NCI-H1436 treated with DMSO at 0.1 percent for 48 hours (cell line): ENCODE measurements at regions not wholly inside any gene's neighbourhood (a gene's known extent, or its start where the extent isn't known, plus 50 kb on each side); places are given as distances from the start of the nearest gene placed in this dataset.

ENCODE experiments used
- DNase-seq: peaks from one replicate; lab custom pipeline; 2025; lab: John Stamatoyannopoulos, UW

DNA sequence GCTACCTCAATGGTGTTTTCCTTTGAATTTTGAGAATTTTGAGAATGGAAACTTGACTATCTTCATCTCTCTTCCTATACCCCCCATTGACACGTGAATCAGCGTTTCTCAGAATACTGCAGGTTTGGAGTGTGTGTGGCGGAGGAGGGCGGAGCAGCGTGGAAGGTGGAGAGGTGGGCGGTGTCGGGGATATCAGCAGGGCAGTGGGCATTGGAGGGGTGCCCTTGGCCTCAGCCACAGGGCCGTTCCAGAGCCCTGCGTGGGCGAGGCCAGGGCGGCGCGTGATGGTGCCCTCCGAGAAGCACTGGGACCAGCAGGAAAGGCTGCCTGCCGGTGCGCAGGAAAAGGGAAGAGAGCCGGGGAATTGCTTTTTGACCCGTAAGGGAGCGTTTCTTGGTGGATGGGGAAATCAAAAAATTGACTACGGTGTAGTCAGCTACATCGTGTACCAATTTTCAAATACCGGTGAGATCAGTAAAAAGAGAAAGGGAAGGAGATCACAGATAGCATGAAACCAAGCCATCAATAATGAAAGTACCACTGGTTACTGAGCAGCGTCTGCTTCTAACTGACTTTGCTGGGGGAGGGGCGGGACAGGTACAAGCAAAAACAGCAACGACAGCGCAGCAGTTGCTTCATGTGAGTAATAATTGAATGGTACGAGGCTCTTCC is 82.7 kb upstream of the DUSP22 start:
- DNase-seq, result no peak

DNA sequence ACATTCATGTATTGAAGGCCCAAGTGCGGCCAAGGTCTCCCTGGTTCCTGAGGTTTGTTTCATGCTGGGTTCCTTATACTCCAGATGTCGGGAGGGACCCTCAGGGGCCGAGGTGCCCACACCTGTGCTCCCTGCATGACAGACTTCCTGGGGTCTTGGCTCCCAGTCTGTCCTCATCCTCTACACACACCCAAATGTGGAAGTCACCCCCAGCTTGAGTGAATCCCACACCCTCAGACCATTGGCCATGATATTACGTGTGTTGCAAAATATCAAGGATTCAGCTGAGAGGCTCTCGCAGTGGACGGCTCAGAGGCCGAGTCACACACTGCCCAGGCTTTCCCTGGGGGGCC is 82.2 kb upstream of the DUSP22 start:
- DNase-seq, result no peak

GRCh38 chr6:210778-211374 is 81.4 kb upstream of the DUSP22 start:
- no peak for DNase-seq

DNA sequence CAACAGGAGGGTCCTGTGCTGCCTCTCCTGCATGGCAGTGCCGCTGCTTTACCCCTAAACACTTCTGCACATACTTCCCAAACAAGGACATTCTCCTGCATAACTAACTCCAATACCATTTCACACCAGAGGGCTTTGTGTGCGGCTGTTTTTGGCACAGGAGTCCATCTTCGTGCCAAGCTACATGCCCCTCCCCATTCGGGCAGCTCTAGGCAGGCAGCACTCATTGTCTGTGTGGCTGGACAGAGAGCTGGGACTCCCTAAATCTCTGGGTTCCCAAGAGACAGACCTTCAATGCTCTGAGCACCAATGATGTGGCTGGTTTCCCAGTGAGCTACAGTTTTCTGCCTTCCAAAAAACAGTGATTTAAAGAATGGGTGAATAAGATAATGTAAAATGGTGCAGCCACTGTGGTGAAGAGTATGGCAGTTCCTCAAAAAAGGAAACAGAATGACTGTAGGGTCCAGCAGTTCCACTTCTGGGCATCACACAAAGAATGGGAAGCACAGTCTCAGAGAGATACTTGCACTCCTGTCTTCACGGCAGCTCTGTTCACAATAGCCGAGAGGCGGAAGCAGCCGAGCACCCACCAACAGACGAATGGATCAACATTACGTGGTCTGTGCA is 80.3 kb upstream of the DUSP22 start:
- no peak for DNase-seq

DNA sequence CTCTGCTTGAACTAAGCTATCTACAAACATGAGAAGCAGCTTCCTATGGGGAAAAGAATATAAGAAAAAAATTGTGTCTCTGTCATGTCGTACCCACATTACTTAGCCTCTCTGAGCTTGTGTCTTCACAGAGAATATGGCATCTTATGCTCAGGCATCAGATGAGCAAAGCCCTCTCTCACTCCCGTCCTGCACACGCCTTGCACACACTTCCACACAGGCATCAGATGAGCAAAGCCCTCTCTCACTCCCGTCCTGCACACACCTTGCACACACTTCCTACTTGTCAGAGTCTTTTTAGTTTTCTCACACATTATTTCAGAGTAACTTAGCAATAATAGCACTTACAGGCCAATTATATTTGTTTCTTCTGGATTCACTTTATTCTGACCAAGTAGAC is 79.0 kb upstream of the DUSP22 start:
- no peak for DNase-seq

DNA sequence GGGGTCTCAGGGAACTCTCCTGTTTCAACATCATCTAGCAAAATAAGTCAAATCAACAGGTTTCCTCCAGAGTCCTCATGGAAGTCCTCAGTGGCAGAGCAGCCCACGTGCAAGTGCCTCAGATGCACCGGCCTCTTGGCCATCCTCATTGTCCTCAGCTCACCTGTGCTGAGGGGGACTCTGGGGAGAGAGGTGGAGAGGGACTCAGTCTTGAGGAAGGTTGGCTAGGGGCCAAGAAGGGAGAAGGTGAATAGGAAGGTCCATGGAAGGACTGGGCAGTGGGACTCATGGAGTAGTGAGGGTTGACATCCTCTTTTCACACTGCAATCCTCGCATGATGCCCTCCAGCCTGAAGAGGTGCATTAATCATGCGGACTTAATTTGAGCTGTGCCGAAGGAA is 77.9 kb upstream of the DUSP22 start:
- no peak for DNase-seq

- no peak for DNase-seq
Measured at GRCh38 chr6:215335-216034, 76.8 kb upstream of the DUSP22 start.

- DNase-seq, result no peak
Measured at GRCh38 chr6:217048-217659, 75.1 kb upstream of the DUSP22 start.

- DNase-seq, result no peak
Measured at GRCh38 chr6:218153-219018, 73.9 kb upstream of the DUSP22 start.

- no peak for DNase-seq
Measured at GRCh38 chr6:219019-219570, 73.2 kb upstream of the DUSP22 start.

GRCh38 chr6:219641-220198 is 72.6 kb upstream of the DUSP22 start:
- DNase-seq, result no peak

- DNase-seq, result no peak
Measured at GRCh38 chr6:220312-220711, 72.0 kb upstream of the DUSP22 start.

- no peak for DNase-seq
Measured at GRCh38 chr6:220721-221475, 71.4 kb upstream of the DUSP22 start.

DNA sequence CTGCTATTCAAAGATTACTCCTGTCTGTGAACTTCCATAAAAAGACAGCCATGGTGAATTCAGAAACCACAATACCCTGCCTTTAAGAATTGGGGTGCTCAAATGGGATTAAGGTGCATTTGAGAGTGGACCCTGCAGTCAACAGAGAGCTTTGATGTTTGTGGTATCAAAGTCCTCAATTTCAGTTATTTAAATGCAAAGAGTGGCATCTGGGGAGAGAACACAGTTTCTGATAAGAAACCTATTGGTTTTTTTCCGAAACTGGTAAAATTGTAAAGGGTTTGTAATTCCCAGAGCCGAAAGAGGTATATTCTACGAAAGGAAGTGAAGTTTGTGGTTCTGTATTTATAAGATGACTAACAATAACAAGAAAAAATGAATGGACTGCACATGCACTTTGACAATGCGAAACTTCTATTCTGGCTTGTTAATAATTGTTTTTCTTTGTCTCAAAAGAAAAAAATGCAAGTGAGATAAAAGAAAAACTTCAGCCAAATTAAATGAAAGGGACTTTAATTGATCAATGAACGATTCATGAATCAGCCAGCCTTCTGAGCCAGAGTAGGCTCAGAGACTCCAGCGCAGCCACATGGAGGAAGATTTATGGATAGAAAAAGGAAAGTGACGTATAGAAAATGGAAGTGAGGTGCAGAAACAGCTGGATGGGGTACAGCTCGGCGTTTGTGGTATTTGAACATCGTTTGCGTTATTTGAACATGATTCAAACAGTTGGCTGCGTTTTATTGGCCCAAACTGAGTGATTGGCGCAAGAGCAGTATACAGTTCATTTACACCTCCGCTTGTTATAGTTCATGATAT is 70.5 kb upstream of the DUSP22 start:
- DNase-seq, result no peak

DNA sequence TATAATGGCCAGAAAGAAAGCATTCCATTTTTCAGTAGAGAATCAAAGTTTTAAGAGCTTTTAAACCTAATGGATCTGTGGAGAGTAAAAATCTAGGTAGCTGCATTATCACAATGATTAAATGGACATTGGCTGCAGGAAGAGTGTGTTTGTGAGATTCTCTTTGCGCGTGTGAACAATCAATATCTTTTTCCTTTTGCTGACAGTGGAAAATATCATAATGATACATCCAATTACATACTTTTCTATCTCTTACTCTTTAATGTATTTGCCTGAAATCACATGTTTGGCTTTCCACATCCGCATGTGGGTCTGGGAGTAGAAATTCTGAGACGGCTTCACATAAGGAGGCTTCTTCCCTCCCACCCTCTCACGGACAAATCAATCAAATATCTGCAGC is 69.8 kb upstream of the DUSP22 start:
- DNase-seq, result no peak

GRCh38 chr6:223136-223535 is 69.2 kb upstream of the DUSP22 start:
- no peak for DNase-seq

DNA sequence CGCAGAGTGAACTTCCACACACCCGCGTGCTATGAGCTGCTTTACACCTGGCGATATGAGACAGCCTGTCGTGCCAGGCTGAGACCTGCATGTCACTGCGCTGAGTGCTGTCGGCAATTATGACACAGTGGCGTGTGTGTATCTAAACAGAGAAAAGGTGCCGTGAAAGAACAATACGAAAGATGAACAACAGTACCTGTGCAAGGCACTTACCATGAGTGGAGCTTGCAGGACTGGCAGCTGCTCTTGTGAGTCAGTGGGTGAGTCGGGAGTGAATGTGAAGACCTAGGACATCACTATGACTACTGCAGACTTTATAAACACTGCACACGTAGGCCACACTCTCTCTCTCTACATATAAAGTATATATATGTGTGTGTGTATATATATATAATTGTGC is 68.5 kb upstream of the DUSP22 start:
- no peak for DNase-seq

- no peak for DNase-seq
Measured at GRCh38 chr6:224350-224749, 67.9 kb upstream of the DUSP22 start.

DNA sequence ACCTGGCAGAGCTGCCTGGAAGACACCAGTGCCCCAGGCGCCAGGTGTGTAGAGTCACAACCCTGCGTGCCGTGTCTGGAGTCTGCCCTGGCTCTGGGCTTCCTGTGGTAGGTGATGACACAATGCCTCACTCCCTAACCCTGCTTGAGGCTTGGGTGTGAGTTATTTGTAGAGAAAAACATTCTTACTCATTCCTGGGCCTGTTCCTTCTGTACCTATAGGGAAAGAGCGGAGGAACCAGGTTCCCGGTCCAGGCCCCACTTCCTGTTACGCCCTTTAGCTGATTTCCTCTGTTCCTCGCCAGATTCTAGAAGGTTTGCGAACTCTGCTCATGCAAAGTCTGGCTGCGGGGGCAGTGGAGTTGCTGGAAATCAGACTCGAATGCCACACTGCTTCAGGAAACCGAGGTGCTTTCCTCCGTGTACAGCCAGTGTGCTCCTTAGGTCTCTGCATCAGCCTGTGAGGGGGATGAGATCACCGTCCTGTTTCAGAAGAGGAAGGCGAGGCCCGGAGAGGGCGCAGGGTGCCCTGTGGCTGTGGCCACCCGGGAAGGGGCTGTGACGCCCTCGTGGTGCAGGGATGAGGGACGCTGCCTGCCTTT is 67.1 kb upstream of the DUSP22 start:
- DNase-seq, result no peak
